GM19324 (cell line): ENCODE measurements at regions not wholly inside any gene's neighbourhood (a gene's known extent, or its start where the extent isn't known, plus 50 kb on each side); places are given as distances from the start of the nearest gene placed in this dataset.
"Not testable (repeated sequence)": the region's sequence is repeated elsewhere in the genome, so short reads cannot be mapped to it uniquely, and the experiment has no call there.

Experiments
- ATAC-seq: cut with Tn5 transposase; IDR thresholded peaks from one replicate; pipeline ENCODE4 v1.9.1; 2021; ENCODE audit warnings: mild to moderate bottlenecking, moderate library complexity; ENCODE audit not compliant: unreplicated experiment, low FRiP score

- ATAC-seq = no peak
Measured at GRCh38 chr10:3399756-3400155, 227.2 kb upstream of the PITRM1 start.

GRCh38 chr10:3398825-3399646 lies 226.5 kb upstream of the PITRM1 start:
- ATAC-seq = no peak

GRCh38 chr10:3397846-3398245 lies 225.3 kb upstream of the PITRM1 start:
- ATAC-seq = no peak

- ATAC-seq = no peak
Measured at GRCh38 chr10:3397231-3397630, 224.6 kb upstream of the PITRM1 start.

- ATAC-seq = no peak
Measured at GRCh38 chr10:3396116-3396515, 223.5 kb upstream of the PITRM1 start.

GRCh38 chr10:3395458-3395861 lies 222.9 kb upstream of the PITRM1 start:
- ATAC-seq = no peak

GRCh38 chr10:3395041-3395440 lies 222.5 kb upstream of the PITRM1 start:
- no peak for ATAC-seq

GRCh38 chr10:3393958-3394357 lies 221.4 kb upstream of the PITRM1 start:
- ATAC-seq = no peak

GRCh38 chr10:3391657-3392056 lies 219.1 kb upstream of the PITRM1 start:
- no peak for ATAC-seq

GRCh38 chr10:3389130-3389529 lies 216.5 kb upstream of the PITRM1 start:
- ATAC-seq = no peak

- ATAC-seq = no peak
Measured at GRCh38 chr10:3385487-3385886, 212.9 kb upstream of the PITRM1 start.

- ATAC-seq = no peak
Measured at GRCh38 chr10:3382092-3382491, 209.5 kb upstream of the PITRM1 start.

GRCh38 chr10:3380406-3381050 lies 207.9 kb upstream of the PITRM1 start:
- no peak for ATAC-seq

- ATAC-seq = no peak
Measured at GRCh38 chr10:3376631-3377030, 204.0 kb upstream of the PITRM1 start.

GRCh38 chr10:3375505-3375904 lies 202.9 kb upstream of the PITRM1 start:
- ATAC-seq = no peak

- ATAC-seq = no peak
Measured at GRCh38 chr10:3374914-3375313, 202.3 kb upstream of the PITRM1 start.

GRCh38 chr10:3373374-3374027 lies 200.9 kb upstream of the PITRM1 start:
- ATAC-seq = not testable (repeated sequence)

- no peak for ATAC-seq
Measured at GRCh38 chr10:3372281-3372680, 199.7 kb upstream of the PITRM1 start.

- not testable (repeated sequence) for ATAC-seq
Measured at GRCh38 chr10:3371624-3372023, 199.0 kb upstream of the PITRM1 start.

GRCh38 chr10:3366735-3367405 lies 194.3 kb upstream of the PITRM1 start:
- no peak for ATAC-seq

GRCh38 chr10:3366043-3366442 lies 193.5 kb upstream of the PITRM1 start:
- no peak for ATAC-seq
